C4-2B (cell line): ENCODE measurements at regions not wholly inside any gene's neighbourhood (a gene's known extent, or its start where the extent isn't known, plus 50 kb on each side); places are given as distances from the start of the nearest gene placed in this dataset.

ENCODE experiments used
- ZFX ChIP-seq: fragments of 450-650 bp; IDR thresholded peaks from 2 replicates; pipeline ENCODE4 v1.6.1; 2017
- TF ChIP-seq, protein P1 (sequence below): fragments of 450-650 bp; conservative IDR thresholded peaks from 2 replicates; pipeline ENCODE4 v1.5.1; 2017; ENCODE audit warnings: mild to moderate bottlenecking

DNA sequence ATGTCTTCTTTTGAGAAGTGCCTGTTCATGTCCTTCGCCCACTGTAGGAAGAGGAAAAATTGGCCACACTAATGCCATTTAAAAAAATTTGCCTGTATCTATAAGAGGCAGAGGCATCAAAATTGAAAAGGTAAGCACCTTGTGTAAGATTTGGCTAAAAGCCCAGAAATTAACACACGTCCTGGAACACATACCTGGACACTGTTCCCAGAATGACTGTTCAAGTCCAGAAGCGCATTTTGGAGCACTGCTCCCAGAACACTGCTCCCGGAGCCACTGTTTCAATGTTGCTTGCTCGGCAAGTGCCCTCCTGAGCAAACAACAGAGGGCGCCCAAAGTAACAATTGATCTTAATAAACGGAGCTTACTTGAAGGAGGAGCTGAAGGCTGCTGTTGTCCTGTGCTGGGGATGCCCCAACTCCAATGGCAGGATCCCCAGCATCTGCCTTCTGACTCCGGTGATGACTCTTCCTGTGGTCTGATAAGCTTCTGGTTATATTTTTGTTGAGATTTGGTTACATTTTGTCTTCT, 1958.6 kb downstream of the C4orf33 start:
- TF ChIP-seq, protein P1, sequence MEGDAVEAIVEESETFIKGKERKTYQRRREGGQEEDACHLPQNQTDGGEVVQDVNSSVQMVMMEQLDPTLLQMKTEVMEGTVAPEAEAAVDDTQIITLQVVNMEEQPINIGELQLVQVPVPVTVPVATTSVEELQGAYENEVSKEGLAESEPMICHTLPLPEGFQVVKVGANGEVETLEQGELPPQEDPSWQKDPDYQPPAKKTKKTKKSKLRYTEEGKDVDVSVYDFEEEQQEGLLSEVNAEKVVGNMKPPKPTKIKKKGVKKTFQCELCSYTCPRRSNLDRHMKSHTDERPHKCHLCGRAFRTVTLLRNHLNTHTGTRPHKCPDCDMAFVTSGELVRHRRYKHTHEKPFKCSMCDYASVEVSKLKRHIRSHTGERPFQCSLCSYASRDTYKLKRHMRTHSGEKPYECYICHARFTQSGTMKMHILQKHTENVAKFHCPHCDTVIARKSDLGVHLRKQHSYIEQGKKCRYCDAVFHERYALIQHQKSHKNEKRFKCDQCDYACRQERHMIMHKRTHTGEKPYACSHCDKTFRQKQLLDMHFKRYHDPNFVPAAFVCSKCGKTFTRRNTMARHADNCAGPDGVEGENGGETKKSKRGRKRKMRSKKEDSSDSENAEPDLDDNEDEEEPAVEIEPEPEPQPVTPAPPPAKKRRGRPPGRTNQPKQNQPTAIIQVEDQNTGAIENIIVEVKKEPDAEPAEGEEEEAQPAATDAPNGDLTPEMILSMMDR: peak; percentile 38
- no peak for TF ChIP-seq ZFX
